22Rv1 (cell line): ENCODE measurements at regions not wholly inside any gene's neighbourhood (a gene's known extent, or its start where the extent isn't known, plus 50 kb on each side); places are given as distances from the start of the nearest gene placed in this dataset.

Experiments used
- H3K27ac ChIP-seq: fragments of 450-650 bp; 2 replicates; pipeline ENCODE4 v1.5.1; 2017
- ZFX ChIP-seq: fragments of 450-650 bp; IDR thresholded peaks from 2 replicates; pipeline ENCODE4 v1.6.1; 2017; ENCODE audit warnings: antibody characterized with exemption, borderline replicate concordance
- TF ChIP-seq, protein P1 (sequence below): fragments of 450-650 bp; IDR thresholded peaks from 2 replicates; pipeline ENCODE4 v1.5.1; 2017; ENCODE audit warnings: mild to moderate bottlenecking

GRCh38 chrX:25288676-25289075 lies 272.9 kb upstream of the ARX start:
- TF ChIP-seq, protein P1, sequence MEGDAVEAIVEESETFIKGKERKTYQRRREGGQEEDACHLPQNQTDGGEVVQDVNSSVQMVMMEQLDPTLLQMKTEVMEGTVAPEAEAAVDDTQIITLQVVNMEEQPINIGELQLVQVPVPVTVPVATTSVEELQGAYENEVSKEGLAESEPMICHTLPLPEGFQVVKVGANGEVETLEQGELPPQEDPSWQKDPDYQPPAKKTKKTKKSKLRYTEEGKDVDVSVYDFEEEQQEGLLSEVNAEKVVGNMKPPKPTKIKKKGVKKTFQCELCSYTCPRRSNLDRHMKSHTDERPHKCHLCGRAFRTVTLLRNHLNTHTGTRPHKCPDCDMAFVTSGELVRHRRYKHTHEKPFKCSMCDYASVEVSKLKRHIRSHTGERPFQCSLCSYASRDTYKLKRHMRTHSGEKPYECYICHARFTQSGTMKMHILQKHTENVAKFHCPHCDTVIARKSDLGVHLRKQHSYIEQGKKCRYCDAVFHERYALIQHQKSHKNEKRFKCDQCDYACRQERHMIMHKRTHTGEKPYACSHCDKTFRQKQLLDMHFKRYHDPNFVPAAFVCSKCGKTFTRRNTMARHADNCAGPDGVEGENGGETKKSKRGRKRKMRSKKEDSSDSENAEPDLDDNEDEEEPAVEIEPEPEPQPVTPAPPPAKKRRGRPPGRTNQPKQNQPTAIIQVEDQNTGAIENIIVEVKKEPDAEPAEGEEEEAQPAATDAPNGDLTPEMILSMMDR, result no peak
- TF ChIP-seq ZFX, result no peak
- H3K27ac ChIP-seq, result no peak overlapping the region

DNA sequence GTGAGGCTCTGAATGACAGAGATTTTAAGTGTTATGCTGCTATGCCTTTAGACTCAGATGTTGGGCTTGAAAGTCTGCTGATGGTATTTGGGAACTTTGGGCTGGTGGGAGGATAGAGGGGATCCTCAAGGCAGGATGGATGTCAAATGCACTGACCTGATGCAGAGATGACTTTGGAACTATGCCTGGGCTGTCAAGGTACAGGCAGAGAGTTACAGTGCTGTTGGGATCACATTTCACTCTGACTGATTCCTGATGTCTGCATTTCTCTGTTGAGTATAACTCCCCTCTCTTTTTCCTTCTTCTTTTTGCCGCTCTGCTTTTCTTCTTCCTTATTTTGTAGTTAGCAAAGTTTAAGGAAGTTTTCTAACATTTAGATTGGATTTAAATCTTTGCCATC lies 271.8 kb upstream of the ARX start:
- no peak overlapping the region for H3K27ac ChIP-seq
- no peak for TF ChIP-seq ZFX
- TF ChIP-seq, protein P1, result no peak

DNA sequence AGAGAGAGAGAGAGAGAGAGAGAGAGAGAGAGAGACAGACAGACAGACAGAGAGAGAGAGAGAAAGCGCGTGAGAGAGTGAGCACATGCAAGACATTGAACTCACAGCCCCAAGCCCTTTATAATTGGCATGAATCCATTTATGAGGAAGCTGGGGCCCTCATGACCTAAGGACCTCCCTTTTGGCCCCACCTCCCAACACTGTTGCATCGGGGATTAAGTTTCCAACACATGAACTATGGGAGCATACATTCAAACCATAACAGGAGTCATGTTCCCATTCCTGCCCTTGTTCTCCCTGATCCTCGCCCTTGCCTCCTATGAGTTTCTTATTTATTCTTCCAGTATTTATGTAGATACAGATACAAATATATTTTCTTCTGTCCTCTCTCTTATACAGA lies 269.8 kb upstream of the ARX start:
- H3K27ac ChIP-seq, result no peak overlapping the region
- TF ChIP-seq ZFX, result no peak
- TF ChIP-seq, protein P1, result no peak

- no peak for TF ChIP-seq ZFX
- TF ChIP-seq, protein P1, result no peak
- no peak overlapping the region for H3K27ac ChIP-seq
Measured at GRCh38 chrX:25279510-25279909, 263.7 kb upstream of the ARX start.

GRCh38 chrX:25278341-25278740 lies 262.6 kb upstream of the ARX start:
- TF ChIP-seq, protein P1, result no peak
- no peak for TF ChIP-seq ZFX
- H3K27ac ChIP-seq, result no peak overlapping the region

GRCh38 chrX:25277574-25277973 lies 261.8 kb upstream of the ARX start:
- TF ChIP-seq, protein P1, result no peak
- TF ChIP-seq ZFX, result no peak
- no peak overlapping the region for H3K27ac ChIP-seq

DNA sequence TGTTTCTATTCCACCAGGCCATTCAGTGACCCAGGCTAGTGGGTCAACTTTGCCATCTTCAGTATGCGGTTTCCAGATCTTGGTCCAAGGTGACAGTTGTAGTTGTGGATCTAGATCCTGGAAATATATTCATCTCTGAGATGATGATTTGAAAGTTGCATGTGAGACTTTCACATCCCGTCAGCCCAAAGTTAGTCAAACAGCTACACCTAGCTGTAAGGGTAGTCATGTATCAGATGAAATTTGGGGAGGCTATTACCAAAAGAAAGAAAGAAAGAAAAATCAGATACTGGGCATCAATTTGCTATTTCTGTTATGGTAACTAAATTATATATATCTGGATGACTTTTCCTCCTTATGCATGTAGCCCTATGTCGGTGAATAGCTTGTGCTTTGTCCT lies 259.4 kb upstream of the ARX start:
- TF ChIP-seq, protein P1, result no peak
- TF ChIP-seq ZFX, result no peak

More for the DNA sequence above, 259.4 kb upstream of the ARX start:
- H3K27ac ChIP-seq, result no peak overlapping the region
